Muscle of leg (tissue), 3 donors: ENCODE measurements at regions not wholly inside any gene's neighbourhood (a gene's known extent, or its start where the extent isn't known, plus 50 kb on each side); places are given as distances from the start of the nearest gene placed in this dataset.

Experiments used
- DNase-seq: peaks from one replicate; pipeline ENCODE4 v3.0.0; 2013
- H3K27ac ChIP-seq: one replicate; pipeline ENCODE4 v1.5.1; 2013; ENCODE audit warnings: mild to moderate bottlenecking, low read length, control low read depth
- H3K27me3 ChIP-seq: one replicate; pipeline ENCODE4 v1.6.1; 2013; ENCODE audit warnings: low read length; ENCODE audit not compliant: control insufficient read depth, insufficient read depth
- H3K36me3 ChIP-seq: one replicate; pipeline ENCODE4 v1.6.1; 2013; ENCODE audit warnings: low read length; ENCODE audit not compliant: control insufficient read depth, insufficient read depth
- H3K4me1 ChIP-seq: one replicate; pipeline ENCODE4 v1.6.1; 2013; ENCODE audit warnings: low read length; ENCODE audit not compliant: control insufficient read depth, insufficient read depth
- H3K4me3 ChIP-seq: one replicate; pipeline ENCODE4 v1.5.1; 2013; ENCODE audit warnings: low read length, control low read depth
- H3K9me3 ChIP-seq: replicated peaks from 2 replicates; pipeline ENCODE4 v1.6.1; 2013; ENCODE audit warnings: low read depth, low read length; ENCODE audit not compliant: control insufficient read depth
- WGBS: methylation state at CpG from one replicate; pipeline ENCODE4 v1.1.5; 2013; ENCODE audit warnings: missing lambda C conversion rate; ENCODE audit not compliant: insufficient coverage; 5-methylcytosine and 5-hydroxymethylcytosine counted together

- Histone ChIP-seq H3K4me3 (no peak overlapping the region), H3K27ac (no peak overlapping the region), H3K9me3 (no peaks in the 10 kb centered on the region), H3K36me3 (no peaks in the 10 kb centered on the region), H3K4me1 (no peaks in the 10 kb centered on the region), H3K27me3 (no peaks in the 10 kb centered on the region)
- whole genome bisulfite sequencing, result no CpG with 5 or more reads among the region's 2 CpGs
- no peak for DNase-seq
Measured at GRCh38 chr6:14361297-14361696, 243.7 kb downstream of the CD83 start.

- 79% methylated on average over 2 of the region's 5 CpGs for WGBS
- Histone ChIP-seq H3K36me3 (no peaks in the 10 kb centered on the region), H3K4me3 (no peak overlapping the region), H3K9me3 (no peaks in the 10 kb centered on the region), H3K4me1 (no peaks in the 10 kb centered on the region), H3K27me3 (no peaks in the 10 kb centered on the region), H3K27ac (no peak overlapping the region)
- no peak for DNase-seq
Measured at GRCh38 chr6:14361956-14362587, 244.5 kb downstream of the CD83 start.

GRCh38 chr6:14364370-14364769, 246.8 kb downstream of the CD83 start:
- Histone ChIP-seq H3K4me3 (no peak overlapping the region), H3K27ac (no peak overlapping the region), H3K27me3 (no peaks in the 10 kb centered on the region), H3K9me3 (no peaks in the 10 kb centered on the region), H3K4me1 (no peaks in the 10 kb centered on the region), H3K36me3 (no peaks in the 10 kb centered on the region)
- 100% methylated on average over 1 of the region's 5 CpGs for WGBS
- no peak for DNase-seq

- Histone ChIP-seq H3K36me3 (no peaks in the 10 kb centered on the region), H3K4me1 (no peaks in the 10 kb centered on the region), H3K27ac (no peak overlapping the region), H3K27me3 (no peaks in the 10 kb centered on the region), H3K4me3 (no peak overlapping the region), H3K9me3 (no peaks in the 10 kb centered on the region)
- no peak for DNase-seq
- 80% methylated on average over 1 of the region's 1 CpG for WGBS
Measured at GRCh38 chr6:14365393-14365792, 247.8 kb downstream of the CD83 start.

GRCh38 chr6:14366315-14366714, 248.7 kb downstream of the CD83 start:
- H3K4me3 ChIP-seq, result no peak overlapping the region
- H3K27me3 ChIP-seq, result no peaks in the 10 kb centered on the region
- WGBS, result 94% methylated on average over 2 of the region's 4 CpGs
- H3K36me3 ChIP-seq, result no peaks in the 10 kb centered on the region
- no peaks in the 10 kb centered on the region for H3K9me3 ChIP-seq
- H3K4me1 ChIP-seq, result no peaks in the 10 kb centered on the region
- DNase-seq, result no peak
- H3K27ac ChIP-seq, result no peak overlapping the region

- H3K27ac ChIP-seq, result no peak overlapping the region
- WGBS, result 70% methylated on average over 1 of the region's 4 CpGs
Measured at GRCh38 chr6:14366872-14367271, 249.3 kb downstream of the CD83 start.

GRCh38 chr6:14367296-14367695, 249.7 kb downstream of the CD83 start:
- Histone ChIP-seq H3K4me3 (no peak overlapping the region), H3K27ac (no peak overlapping the region), H3K27me3 (peaks cover 2% of the 10 kb centered on the region), H3K4me1 (no peaks in the 10 kb centered on the region), H3K36me3 (no peaks in the 10 kb centered on the region), H3K9me3 (no peaks in the 10 kb centered on the region)
- no CpG with 5 or more reads among the region's 2 CpGs for WGBS
- no peak for DNase-seq

More at GRCh38 chr6:14366872-14367271, 249.3 kb downstream of the CD83 start:
- H3K4me1 ChIP-seq, result no peaks in the 10 kb centered on the region
- DNase-seq, result no peak
- H3K4me3 ChIP-seq, result no peak overlapping the region
- H3K36me3 ChIP-seq, result no peaks in the 10 kb centered on the region
- H3K9me3 ChIP-seq, result no peaks in the 10 kb centered on the region
- H3K27me3 ChIP-seq, result peaks cover under 1% of the 10 kb centered on the region

- H3K4me3 ChIP-seq, result no peak overlapping the region
- 61% methylated on average over 2 of the region's 3 CpGs for WGBS
- no peaks in the 10 kb centered on the region for H3K36me3 ChIP-seq
- H3K9me3 ChIP-seq, result no peaks in the 10 kb centered on the region
- H3K4me1 ChIP-seq, result no peaks in the 10 kb centered on the region
- peaks cover 2% of the 10 kb centered on the region for H3K27me3 ChIP-seq
- H3K27ac ChIP-seq, result no peak overlapping the region
- no peak for DNase-seq
Measured at GRCh38 chr6:14369717-14370116, 252.1 kb downstream of the CD83 start.

GRCh38 chr6:14371530-14371929, 254.0 kb downstream of the CD83 start:
- 65% methylated on average over 1 of the region's 3 CpGs for WGBS

GRCh38 chr6:14372734-14373489, 255.3 kb downstream of the CD83 start:
- Histone ChIP-seq H3K27ac (no peak overlapping the region), H3K4me1 (no peaks in the 10 kb centered on the region), H3K36me3 (no peaks in the 10 kb centered on the region), H3K4me3 (no peak overlapping the region), H3K27me3 (peaks cover 4% of the 10 kb centered on the region), H3K9me3 (no peaks in the 10 kb centered on the region)
- WGBS, result 89% methylated on average over 2 of the region's 7 CpGs
- DNase-seq, result no peak

More at GRCh38 chr6:14371530-14371929, 254.0 kb downstream of the CD83 start:
- no peak overlapping the region for H3K4me3 ChIP-seq
- no peaks in the 10 kb centered on the region for H3K9me3 ChIP-seq
- H3K36me3 ChIP-seq, result no peaks in the 10 kb centered on the region
- DNase-seq, result no peak
- H3K4me1 ChIP-seq, result no peaks in the 10 kb centered on the region
- H3K27me3 ChIP-seq, result peaks cover 4% of the 10 kb centered on the region
- no peak overlapping the region for H3K27ac ChIP-seq
